ENCODE measurements at regions not wholly inside any gene's neighbourhood (a gene's known extent, or its start where the extent isn't known, plus 50 kb on each side); places are given as distances from the start of the nearest gene placed in this dataset.

- Histone ChIP-seq H4K20me1 (ENCODE audit: insufficient read depth) (no peaks in the 10 kb centered on the region), H3K9ac (no peak overlapping the region), H3K4me3 (ENCODE audit: low read depth in 2 of 2, low read length in 1 of 2) (no peak overlapping the region), H3K79me2 (ENCODE audit: insufficient read depth) (no peaks in the 10 kb centered on the region), H3K9me3 (no peaks in the 10 kb centered on the region), H3K27me3 (ENCODE audit: insufficient read depth) (no peaks in the 10 kb centered on the region), H2AFZ (ENCODE audit: low read depth) (no peak overlapping the region), H3K4me1 (ENCODE audit: control insufficient read depth in 1 of 2, insufficient read depth in 2 of 2, low read depth in 1 of 2, low read length in 1 of 2) (no peaks in the 10 kb centered on the region), H3K4me2 (no peak overlapping the region), H3K36me3 (replicated peaks in 1 of 2; ENCODE audit: control insufficient read depth in 1 of 2, insufficient read depth in 2 of 2, low read length in 1 of 2) (no peaks in the 10 kb centered on the region), H3F3A (replicated peaks; ENCODE audit: insufficient read depth) (no peaks in the 10 kb centered on the region), H3K27ac (ENCODE audit: low read depth in 2 of 2, low read length in 1 of 2) (no peak overlapping the region), H3K9me2 (no peaks in the 10 kb centered on the region; the same call in 1 of the 2 replicates)
- WGBS (ENCODE audit: low lambda C conversion rate) = 67% methylated on average over 4 of the region's 4 CpGs
- no peak for TF ChIP-seq TAF1 (IDR thresholded peaks at IDR 0.05; ENCODE audit: borderline replicate concordance, low read depth, low read length)
- no peak for TF ChIP-seq CHD2 (IDR thresholded peaks at IDR 0.05; ENCODE audit: low read length, partially characterized antibody)
- no peak for TF ChIP-seq SMC3 (IDR thresholded peaks at IDR 0.05; ENCODE audit: low read depth, low read length)
- TF ChIP-seq GATA2 (CRISPR knock-in tag; IDR thresholded peaks at IDR 0.05) = no peak
- TF ChIP-seq MAX (IDR thresholded peaks at IDR 0.05; ENCODE audit: low read depth) = no peak
- TF ChIP-seq, protein P1, sequence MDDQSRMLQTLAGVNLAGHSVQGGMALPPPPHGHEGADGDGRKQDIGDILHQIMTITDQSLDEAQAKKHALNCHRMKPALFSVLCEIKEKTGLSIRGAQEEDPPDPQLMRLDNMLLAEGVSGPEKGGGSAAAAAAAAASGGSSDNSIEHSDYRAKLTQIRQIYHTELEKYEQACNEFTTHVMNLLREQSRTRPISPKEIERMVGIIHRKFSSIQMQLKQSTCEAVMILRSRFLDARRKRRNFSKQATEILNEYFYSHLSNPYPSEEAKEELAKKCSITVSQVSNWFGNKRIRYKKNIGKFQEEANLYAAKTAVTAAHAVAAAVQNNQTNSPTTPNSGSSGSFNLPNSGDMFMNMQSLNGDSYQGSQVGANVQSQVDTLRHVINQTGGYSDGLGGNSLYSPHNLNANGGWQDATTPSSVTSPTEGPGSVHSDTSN (IDR thresholded peaks at IDR 0.05) = no peak
- TF ChIP-seq CTCF (IDR thresholded peaks at IDR 0.05) = no peak
- no peak for TF ChIP-seq EP300 (IDR thresholded peaks at IDR 0.05; ENCODE audit: borderline replicate concordance in 1 of 2, low read depth in 1 of 2, low read length in 1 of 2)
- TF ChIP-seq, protein P2, sequence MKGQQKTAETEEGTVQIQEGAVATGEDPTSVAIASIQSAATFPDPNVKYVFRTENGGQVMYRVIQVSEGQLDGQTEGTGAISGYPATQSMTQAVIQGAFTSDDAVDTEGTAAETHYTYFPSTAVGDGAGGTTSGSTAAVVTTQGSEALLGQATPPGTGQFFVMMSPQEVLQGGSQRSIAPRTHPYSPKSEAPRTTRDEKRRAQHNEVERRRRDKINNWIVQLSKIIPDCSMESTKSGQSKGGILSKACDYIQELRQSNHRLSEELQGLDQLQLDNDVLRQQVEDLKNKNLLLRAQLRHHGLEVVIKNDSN (IDR thresholded peaks at IDR 0.05; ENCODE audit: borderline replicate concordance, low read depth) = no peak
- no peak for TF ChIP-seq YY1 (IDR thresholded peaks at IDR 0.05; ENCODE audit: low read depth)
- TF ChIP-seq TCF12 (IDR thresholded peaks at IDR 0.05) = no peak
- TF ChIP-seq, protein P3, sequence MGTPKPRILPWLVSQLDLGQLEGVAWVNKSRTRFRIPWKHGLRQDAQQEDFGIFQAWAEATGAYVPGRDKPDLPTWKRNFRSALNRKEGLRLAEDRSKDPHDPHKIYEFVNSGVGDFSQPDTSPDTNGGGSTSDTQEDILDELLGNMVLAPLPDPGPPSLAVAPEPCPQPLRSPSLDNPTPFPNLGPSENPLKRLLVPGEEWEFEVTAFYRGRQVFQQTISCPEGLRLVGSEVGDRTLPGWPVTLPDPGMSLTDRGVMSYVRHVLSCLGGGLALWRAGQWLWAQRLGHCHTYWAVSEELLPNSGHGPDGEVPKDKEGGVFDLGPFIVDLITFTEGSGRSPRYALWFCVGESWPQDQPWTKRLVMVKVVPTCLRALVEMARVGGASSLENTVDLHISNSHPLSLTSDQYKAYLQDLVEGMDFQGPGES (IDR thresholded peaks at IDR 0.05; ENCODE audit: low read depth, low read length) = no peak
- TF ChIP-seq TEAD4 (IDR thresholded peaks at IDR 0.05; ENCODE audit: borderline replicate concordance, insufficient read depth) = no peak
- TF ChIP-seq ELF1 (IDR thresholded peaks at IDR 0.05) = no peak
- no peak for TF ChIP-seq SIN3A (IDR thresholded peaks at IDR 0.05; ENCODE audit: borderline replicate concordance, low read depth, low read length)
- TF ChIP-seq MXI1 (IDR thresholded peaks at IDR 0.05; ENCODE audit: low read depth, low read length) = no peak
- no peak for TF ChIP-seq RXRA (IDR thresholded peaks at IDR 0.05; ENCODE audit: borderline replicate concordance, low read depth)
- no peak for TF ChIP-seq EZH2phosphoT487 (IDR thresholded peaks at IDR 0.05; ENCODE audit: borderline replicate concordance, low read depth)
- ChIA-PET POLR2A (no interaction called here), CTCF (no interaction called here)
- no peak for DNase-seq
These were observed 419.0 kb upstream of the NUDT12 start for GRCh38 chr5:103981592-103981991.
